Mesenchymal stem cell (in vitro differentiated cells and primary cell): ENCODE measurements at regions not wholly inside any gene's neighbourhood (a gene's known extent, or its start where the extent isn't known, plus 50 kb on each side); places are given as distances from the start of the nearest gene placed in this dataset.

Experiments
- DNase-seq: peaks from one replicate; pipeline ENCODE4 v3.0.0-alpha.2; 2013
- H2AFZ ChIP-seq: one replicate; pipeline ENCODE4 v1.6.1; 2013; ENCODE audit warnings: low read depth, mild to moderate bottlenecking, control low read depth, inconsistent platforms, low read length, moderate library complexity
- H2AK5ac ChIP-seq: 2 replicates; pipeline ENCODE4 v1.6.1; 2013; ENCODE audit warnings: low read length, moderate library complexity, mild to moderate bottlenecking, inconsistent platforms; ENCODE audit not compliant: severe bottlenecking
- H2BK120ac ChIP-seq: one replicate; pipeline ENCODE4 v1.6.1; 2013; ENCODE audit warnings: low read depth, mild to moderate bottlenecking, inconsistent platforms, low read length, moderate library complexity
- H2BK12ac ChIP-seq, 2 experiments: one replicate each; pipeline ENCODE4 v1.6.1; 2013; ENCODE audit warnings: inconsistent platforms in 2 of 2, low read length in 2 of 2, mild to moderate bottlenecking in 2 of 2, moderate library complexity in 2 of 2, control low read depth in 1 of 2
- H2BK15ac ChIP-seq: one replicate; pipeline ENCODE4 v1.6.1; 2013; ENCODE audit warnings: mild to moderate bottlenecking, low read depth, inconsistent platforms; ENCODE audit not compliant: poor library complexity, severe bottlenecking
- H2BK5ac ChIP-seq: 2 replicates; pipeline ENCODE4 v1.6.1; 2013; ENCODE audit warnings: low read depth, mild to moderate bottlenecking, low read length, control low read depth, inconsistent platforms; ENCODE audit not compliant: poor library complexity, severe bottlenecking
- H3K14ac ChIP-seq, 2 experiments: one replicate each; pipeline ENCODE4 v1.6.1; 2013; ENCODE audit warnings: inconsistent platforms in 2 of 2, low read length in 2 of 2, control low read depth in 1 of 2, mild to moderate bottlenecking in 1 of 2, moderate library complexity in 1 of 2
- H3K18ac ChIP-seq, 2 experiments: one replicate each; pipeline ENCODE4 v1.6.1; 2013; ENCODE audit warnings: inconsistent platforms in 2 of 2, low read length in 2 of 2, control low read depth in 1 of 2, low read depth in 1 of 2, mild to moderate bottlenecking in 1 of 2
- H3K23ac ChIP-seq, 2 experiments: one replicate each; pipeline ENCODE4 v1.6.1; 2013; ENCODE audit warnings: inconsistent platforms in 2 of 2, low read length in 2 of 2, mild to moderate bottlenecking in 2 of 2, moderate library complexity in 2 of 2, control low read depth in 1 of 2
- H3K27ac ChIP-seq: 2 replicates; pipeline ENCODE4 v1.5.1; 2013; ENCODE audit warnings: mild to moderate bottlenecking, moderate library complexity, low read length, control low read depth, inconsistent platforms; ENCODE audit not compliant: poor library complexity, severe bottlenecking
- H3K27me3 ChIP-seq, 2 experiments: 2 replicates each; pipeline versions ENCODE4 v1.6.1 to v1.7.0; 2013; ENCODE audit warnings: low read length in 2 of 2, mild to moderate bottlenecking in 2 of 2, moderate library complexity in 2 of 2, control low read depth in 1 of 2, inconsistent platforms in 1 of 2; ENCODE audit not compliant: control insufficient read depth in 1 of 2, insufficient read depth in 1 of 2
- H3K36me3 ChIP-seq, 2 experiments: 2 replicates each; pipeline versions ENCODE4 v1.6.1 to v1.7.0; 2013; ENCODE audit warnings: low read length in 2 of 2, control low read depth in 1 of 2, inconsistent platforms in 1 of 2, low read depth in 1 of 2, mild to moderate bottlenecking in 1 of 2; ENCODE audit not compliant: insufficient read depth in 2 of 2, control insufficient read depth in 1 of 2
- H3K4ac ChIP-seq, 2 experiments: one replicate each; pipeline ENCODE4 v1.6.1; 2013; ENCODE audit warnings: inconsistent platforms in 2 of 2, low read length in 2 of 2, mild to moderate bottlenecking in 2 of 2, moderate library complexity in 2 of 2, control low read depth in 1 of 2, low read depth in 1 of 2
- H3K4me1 ChIP-seq: 2 replicates; pipeline ENCODE4 v1.6.1; 2013; ENCODE audit warnings: low read depth, low read length, control low read depth; ENCODE audit not compliant: control insufficient read depth, insufficient read depth
- H3K4me2 ChIP-seq: 2 replicates; pipeline ENCODE4 v1.6.1; 2013; ENCODE audit warnings: low read length, mild to moderate bottlenecking, inconsistent platforms; ENCODE audit not compliant: poor library complexity, severe bottlenecking
- H3K4me3 ChIP-seq, 2 experiments: 2 replicates each; pipeline versions ENCODE4 v1.5.1 to v1.7.0; 2013; ENCODE audit warnings: low read length in 2 of 2, mild to moderate bottlenecking in 2 of 2, control low read depth in 1 of 2, low read depth in 1 of 2; ENCODE audit not compliant: insufficient read depth in 1 of 2
- H3K79me1 ChIP-seq: replicated peaks from 2 replicates; pipeline ENCODE4 v1.6.1; 2013; ENCODE audit warnings: mild to moderate bottlenecking, control low read depth, low read length, inconsistent platforms; ENCODE audit not compliant: poor library complexity, severe bottlenecking
- H3K9ac ChIP-seq: 2 replicates; pipeline ENCODE4 v1.7.0; 2013; ENCODE audit warnings: mild to moderate bottlenecking, low read length, moderate library complexity
- H3K9me3 ChIP-seq: 2 replicates; pipeline ENCODE4 v1.7.0; 2013; ENCODE audit warnings: mild to moderate bottlenecking, low read length; ENCODE audit not compliant: control insufficient read depth
- H4K8ac ChIP-seq: one replicate; pipeline ENCODE4 v1.6.1; 2013; ENCODE audit warnings: inconsistent platforms, mild to moderate bottlenecking, low read length, moderate library complexity
- H4K91ac ChIP-seq: one replicate; pipeline ENCODE4 v1.6.1; 2013; ENCODE audit warnings: mild to moderate bottlenecking, low read length, inconsistent platforms
- WGBS: methylation state at CpG from one replicate; pipeline ENCODE4 v1.1.7; 2013; ENCODE audit warnings: mixed read lengths; 5-methylcytosine and 5-hydroxymethylcytosine counted together

DNA sequence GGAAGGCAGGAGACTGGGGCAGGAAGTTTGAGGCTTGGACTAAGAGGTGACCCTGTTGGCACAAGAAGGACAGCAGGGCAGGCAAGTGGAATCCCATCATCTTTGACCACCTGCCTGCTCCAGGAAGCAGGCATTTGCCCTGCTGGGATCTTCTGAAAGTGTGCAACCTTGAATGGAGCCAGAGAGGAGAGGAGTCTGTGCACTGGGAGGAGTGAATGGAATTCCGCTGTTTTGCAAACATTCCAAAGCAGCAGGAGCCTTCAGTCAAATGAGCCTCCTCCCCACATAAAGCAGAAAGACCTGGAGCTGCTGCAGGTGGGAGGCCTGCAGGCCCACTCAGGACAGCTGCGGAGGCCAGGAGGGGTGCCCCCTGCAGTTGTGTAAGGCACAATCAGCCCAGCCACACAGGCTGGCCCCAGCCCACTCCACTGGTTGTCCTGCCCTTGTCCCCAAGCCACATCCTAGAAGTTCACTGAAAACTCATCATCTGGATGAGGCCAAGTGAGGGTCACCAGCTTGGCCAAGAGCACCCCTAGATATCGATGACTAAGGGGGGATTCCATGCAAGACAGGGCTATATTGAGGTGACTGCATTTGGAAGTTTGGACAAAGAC lies 249.5 kb downstream of the RPS24 start:
- Histone ChIP-seq H3K4me1 (peaks cover 15% of the 10 kb centered on the region), H3K4ac (no peak overlapping the region), H3K4me3 (no peak overlapping the region), H3K14ac (no peak overlapping the region), H3K9me3 (no peaks in the 10 kb centered on the region), H3K9ac (no peak overlapping the region), H3K18ac (no peak overlapping the region), H2BK15ac (no peak overlapping the region), H3K79me1 (no peaks in the 10 kb centered on the region), H2BK12ac (no peak overlapping the region), H4K91ac (no peak overlapping the region), H3K23ac (no peak overlapping the region), H4K8ac (no peak overlapping the region), H2AFZ (no peak overlapping the region), H2AK5ac (no peak overlapping the region), H2BK5ac (no peak overlapping the region), H3K27me3 (peaks cover 0 to 5% of the 10 kb centered on the region in 2 experiments), H3K36me3 (peaks cover 0 to 17% of the 10 kb centered on the region in 2 experiments), H3K4me2 (no peak overlapping the region), H3K27ac (no peak overlapping the region), H2BK120ac (no peak overlapping the region)
- DNase-seq, result no peak
- WGBS, result 82% methylated on average over 3 of the region's 3 CpGs

DNA sequence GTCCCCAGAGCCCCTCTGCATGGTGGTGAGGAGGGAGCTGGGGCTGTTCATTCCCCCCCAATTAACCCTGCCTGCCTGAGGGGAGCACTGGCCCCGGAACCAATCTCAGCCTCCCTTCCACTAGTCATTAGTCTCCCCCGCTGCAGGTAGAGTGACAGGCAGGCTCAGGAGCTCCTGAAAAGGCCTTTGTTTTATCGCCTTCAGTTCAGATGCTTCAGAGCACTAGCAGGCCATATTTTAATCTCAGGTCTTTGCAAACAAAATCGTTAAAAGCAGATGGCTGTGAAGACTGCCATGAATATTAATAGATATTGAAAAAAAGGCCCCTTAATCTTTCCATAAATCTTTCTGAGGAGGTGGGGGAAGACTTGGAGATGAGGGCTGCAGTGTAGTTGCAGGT lies 250.7 kb downstream of the RPS24 start:
- H2AFZ ChIP-seq, result no peak overlapping the region
- H2BK120ac ChIP-seq, result no peak overlapping the region
- H3K23ac ChIP-seq, result no peak overlapping the region
- H3K36me3 ChIP-seq, result peaks cover 0 to 17% of the 10 kb centered on the region in 2 experiments
- no peak overlapping the region for H3K4me2 ChIP-seq
- no peak overlapping the region for H2BK12ac ChIP-seq
- peaks cover 14% of the 10 kb centered on the region for H3K4me1 ChIP-seq
- H4K91ac ChIP-seq, result no peak overlapping the region
- H2BK5ac ChIP-seq, result no peak overlapping the region
- peaks cover 0 to 8% of the 10 kb centered on the region in 2 experiments for H3K27me3 ChIP-seq
- no peak overlapping the region for H3K4me3 ChIP-seq
- H2AK5ac ChIP-seq, result no peak overlapping the region
- H3K27ac ChIP-seq, result no peak overlapping the region
- 76% methylated on average over 3 of the region's 4 CpGs for WGBS
- H3K9ac ChIP-seq, result no peak overlapping the region
- H3K18ac ChIP-seq, result no peak overlapping the region
- H3K9me3 ChIP-seq, result no peaks in the 10 kb centered on the region
- H3K79me1 ChIP-seq, result no peaks in the 10 kb centered on the region
- no peak overlapping the region for H2BK15ac ChIP-seq
- no peak for DNase-seq
- H3K4ac ChIP-seq, result no peak overlapping the region
- H4K8ac ChIP-seq, result no peak overlapping the region
- no peak overlapping the region for H3K14ac ChIP-seq

DNA sequence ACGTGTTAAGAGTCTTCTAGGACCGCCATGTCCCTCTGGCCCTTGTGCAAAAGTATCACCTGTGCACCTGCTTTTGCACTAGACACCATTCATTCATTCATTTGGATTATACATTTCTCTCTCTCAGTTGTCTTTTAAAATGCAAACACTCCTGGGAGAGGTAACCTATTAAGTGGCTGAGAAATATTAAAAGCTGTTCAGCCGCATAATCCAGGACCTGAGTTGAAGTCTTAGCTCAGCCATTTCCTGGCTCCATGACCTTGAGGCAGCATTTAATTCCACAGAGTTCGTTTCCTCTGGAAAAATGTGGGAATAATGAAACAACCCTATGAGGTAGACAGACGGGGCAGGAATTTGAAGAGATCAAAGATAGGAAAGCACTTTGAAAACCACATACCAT lies 251.6 kb downstream of the RPS24 start:
- Histone ChIP-seq H3K27me3 (peaks cover 0 to 16% of the 10 kb centered on the region in 2 experiments), H3K79me1 (no peaks in the 10 kb centered on the region), H2AK5ac (no peak overlapping the region), H2AFZ (no peak overlapping the region), H3K14ac (no peak overlapping the region), H3K4me3 (no peak overlapping the region), H2BK5ac (no peak overlapping the region), H2BK15ac (no peak overlapping the region), H4K91ac (no peak overlapping the region), H3K27ac (no peak overlapping the region), H3K4me1 (peaks cover 14% of the 10 kb centered on the region), H3K4me2 (no peak overlapping the region), H2BK120ac (no peak overlapping the region), H3K9ac (no peak overlapping the region), H4K8ac (no peak overlapping the region), H3K23ac (no peak overlapping the region), H2BK12ac (no peak overlapping the region), H3K18ac (no peak overlapping the region), H3K36me3 (peaks cover 0 to 14% of the 10 kb centered on the region in 2 experiments), H3K4ac (no peak overlapping the region), H3K9me3 (no peaks in the 10 kb centered on the region)
- WGBS, result 93% methylated on average over 3 of the region's 5 CpGs
- no peak for DNase-seq

DNA sequence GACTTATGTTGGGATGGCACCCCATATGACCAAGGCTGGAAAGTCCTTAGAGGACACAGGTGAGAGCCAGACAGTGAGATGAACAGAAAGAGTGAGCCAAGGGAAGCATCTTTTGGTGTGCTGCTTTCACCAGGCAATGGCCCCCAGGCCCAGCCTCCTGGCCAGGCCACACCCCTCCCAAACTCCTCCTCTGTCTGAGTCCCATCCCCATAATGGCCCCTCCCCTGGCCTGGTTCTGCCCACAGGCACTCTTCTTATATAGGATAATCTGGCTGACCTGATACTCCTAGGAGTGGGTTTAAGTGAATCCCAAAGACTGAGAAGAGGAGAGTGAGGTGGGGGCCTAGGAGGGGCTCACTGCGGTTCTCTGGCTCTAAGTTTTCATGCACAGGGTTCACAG lies 252.5 kb downstream of the RPS24 start:
- H4K91ac ChIP-seq, result no peak overlapping the region
- DNase-seq, result no peak
- no peaks in the 10 kb centered on the region for H3K79me1 ChIP-seq
- no peak overlapping the region for H3K14ac ChIP-seq
- no peak overlapping the region for H3K4ac ChIP-seq
- H3K27me3 ChIP-seq, result peaks cover 0 to 23% of the 10 kb centered on the region in 2 experiments
- no peak overlapping the region for H3K23ac ChIP-seq
- no peak overlapping the region for H2BK12ac ChIP-seq
- no peak overlapping the region for H2AK5ac ChIP-seq
- peaks cover 14% of the 10 kb centered on the region for H3K4me1 ChIP-seq
- peaks cover 0 to 6% of the 10 kb centered on the region in 2 experiments for H3K36me3 ChIP-seq
- H4K8ac ChIP-seq, result no peak overlapping the region
- H3K27ac ChIP-seq, result no peak overlapping the region
- no peak overlapping the region for H3K4me2 ChIP-seq
- no peak overlapping the region for H2BK15ac ChIP-seq
- H2AFZ ChIP-seq, result no peak overlapping the region
- no peak overlapping the region for H2BK120ac ChIP-seq
- H3K4me3 ChIP-seq, result no peak overlapping the region
- no peak overlapping the region for H3K18ac ChIP-seq
- WGBS, result 71% methylated on average over 1 of the region's 1 CpG
- no peaks in the 10 kb centered on the region for H3K9me3 ChIP-seq
- no peak overlapping the region for H3K9ac ChIP-seq
- no peak overlapping the region for H2BK5ac ChIP-seq
